ENCODE measurements at regions not wholly inside any gene's neighbourhood (a gene's known extent, or its start where the extent isn't known, plus 50 kb on each side); places are given as distances from the start of the nearest gene placed in this dataset.

GRCh38 chr14:76581592-76581991 is 179.7 kb upstream of the VASH1 start:
- no peak overlapping the region for H3K4me3 ChIP-seq
- TF ChIP-seq EP300 (IDR thresholded peaks at IDR 0.05) (no peak), POLR2AphosphoS5 (IDR thresholded peaks at IDR 0.05) (no peak), POLR2A (IDR thresholded peaks at IDR 0.05) (no peak), CTCF (IDR thresholded peaks at IDR 0.05) (no peak)
- WGBS = 64% methylated on average over 1 of the region's 1 CpG
- no peak for DNase-seq (ENCODE audit: low spot score in 2 of 2)
- H3K27me3 ChIP-seq = no peaks in the 10 kb centered on the region
- no peaks in the 10 kb centered on the region for H3K4me1 ChIP-seq
- no peaks in the 10 kb centered on the region for H3K36me3 ChIP-seq
- H3K27ac ChIP-seq = no peak overlapping the region
- H3K9me3 ChIP-seq = no peaks in the 10 kb centered on the region

- H3K36me3 ChIP-seq = no peaks in the 10 kb centered on the region
- no peaks in the 10 kb centered on the region for H3K4me1 ChIP-seq
- no peaks in the 10 kb centered on the region for H3K27me3 ChIP-seq
- no peak overlapping the region for H3K4me3 ChIP-seq
- no peak for TF ChIP-seq POLR2AphosphoS5 (IDR thresholded peaks at IDR 0.05)
- TF ChIP-seq EP300 (IDR thresholded peaks at IDR 0.05) = no peak
- no peak for TF ChIP-seq CTCF (IDR thresholded peaks at IDR 0.05)
- no peak for TF ChIP-seq POLR2A (IDR thresholded peaks at IDR 0.05)
- H3K9me3 ChIP-seq = no peaks in the 10 kb centered on the region
- H3K27ac ChIP-seq = no peak overlapping the region
- no peak for DNase-seq (ENCODE audit: low spot score in 2 of 2)
- 78% methylated on average over 1 of the region's 1 CpG for WGBS
These were observed 178.8 kb upstream of the VASH1 start for GRCh38 chr14:76582447-76582846.

GRCh38 chr14:76583174-76583573 is 178.1 kb upstream of the VASH1 start:
- 37% methylated on average over 1 of the region's 1 CpG for WGBS
- H3K4me1 ChIP-seq = no peaks in the 10 kb centered on the region
- TF ChIP-seq EP300 (IDR thresholded peaks at IDR 0.05) = no peak
- no peak for TF ChIP-seq POLR2A (IDR thresholded peaks at IDR 0.05)
- no peak for TF ChIP-seq CTCF (IDR thresholded peaks at IDR 0.05)
- TF ChIP-seq POLR2AphosphoS5 (IDR thresholded peaks at IDR 0.05) = no peak
- H3K27ac ChIP-seq = no peak overlapping the region
- no peaks in the 10 kb centered on the region for H3K36me3 ChIP-seq
- H3K4me3 ChIP-seq = no peak overlapping the region
- H3K27me3 ChIP-seq = no peaks in the 10 kb centered on the region
- H3K9me3 ChIP-seq = no peaks in the 10 kb centered on the region
- DNase-seq (ENCODE audit: low spot score in 2 of 2) = no peak

GRCh38 chr14:76583805-76584204 is 177.5 kb upstream of the VASH1 start:
- 86% methylated on average over 6 of the region's 6 CpGs for WGBS
- no peak for TF ChIP-seq CTCF (IDR thresholded peaks at IDR 0.05)
- TF ChIP-seq POLR2A (IDR thresholded peaks at IDR 0.05) = no peak
- TF ChIP-seq EP300 (IDR thresholded peaks at IDR 0.05) = no peak
- TF ChIP-seq POLR2AphosphoS5 (IDR thresholded peaks at IDR 0.05) = no peak
- no peak overlapping the region for H3K27ac ChIP-seq

DNA sequence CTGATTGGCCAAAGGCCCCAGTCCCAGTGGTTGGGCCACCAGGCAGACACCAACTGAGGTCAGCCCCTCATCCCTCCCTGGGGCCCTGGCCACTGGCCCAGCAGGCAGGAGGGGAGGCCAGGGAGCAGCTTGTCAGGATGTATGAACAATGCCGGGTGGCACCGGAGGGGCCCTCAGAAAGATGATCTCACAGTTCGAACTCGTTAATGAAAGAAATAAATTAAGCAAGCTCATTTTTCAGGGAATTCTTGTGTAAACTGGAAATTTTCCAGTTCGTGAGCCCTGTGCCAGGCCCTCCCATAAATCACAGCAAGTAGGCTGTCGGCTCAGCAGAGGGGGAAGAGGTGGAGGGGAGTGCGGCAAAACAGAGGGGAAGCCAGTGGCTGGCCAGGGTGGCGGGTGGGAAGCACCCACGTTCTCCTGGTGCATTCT is 177.0 kb upstream of the VASH1 start:
- Histone ChIP-seq H3K36me3 (no peaks in the 10 kb centered on the region), H3K4me3 (no peak overlapping the region), H3K4me1 (no peaks in the 10 kb centered on the region), H3K27ac (no peak overlapping the region), H3K27me3 (no peaks in the 10 kb centered on the region), H3K9me3 (no peaks in the 10 kb centered on the region)
- no peak for TF ChIP-seq POLR2AphosphoS5 (IDR thresholded peaks at IDR 0.05)
- TF ChIP-seq CTCF (IDR thresholded peaks at IDR 0.05) = no peak
- no peak for TF ChIP-seq EP300 (IDR thresholded peaks at IDR 0.05)
- TF ChIP-seq POLR2A (IDR thresholded peaks at IDR 0.05) = no peak
- WGBS = 31% methylated on average over 9 of the region's 9 CpGs
- DNase-seq (ENCODE audit: low spot score in 2 of 2) = no peak

More at GRCh38 chr14:76583805-76584204, 177.5 kb upstream of the VASH1 start:
- no peak for DNase-seq (ENCODE audit: low spot score in 2 of 2)
- Histone ChIP-seq H3K4me3 (no peak overlapping the region), H3K4me1 (no peaks in the 10 kb centered on the region), H3K9me3 (no peaks in the 10 kb centered on the region), H3K27me3 (no peaks in the 10 kb centered on the region), H3K36me3 (no peaks in the 10 kb centered on the region)

Data from suprapubic skin (tissue), 4 donors.